ENCODE measurements at regions not wholly inside any gene's neighbourhood (a gene's known extent, or its start where the extent isn't known, plus 50 kb on each side); places are given as distances from the start of the nearest gene placed in this dataset.
A peak's percentile ranks its signal among the peaks of the same experiment; 100 is the strongest.

GRCh38 chr2:180144338-180144813 lies 137.3 kb upstream of the CWC22 start:
- no peak for TF ChIP-seq EZH2phosphoT487 (IDR thresholded peaks at IDR 0.05; ENCODE audit: insufficient read depth, low read depth)
- no peak for TF ChIP-seq EZH2 (IDR thresholded peaks at IDR 0.05; ENCODE audit: insufficient read depth, poor library complexity, severe bottlenecking)
- Histone ChIP-seq H3K4me3 (no peak overlapping the region), H3K9me2 (ENCODE audit: insufficient read depth) (no peaks in the 10 kb centered on the region), H3K9ac (no peak overlapping the region), H3K27me3 (replicated peaks; ENCODE audit: insufficient read depth) (no peaks in the 10 kb centered on the region), H3K79me2 (ENCODE audit: insufficient read depth) (no peaks in the 10 kb centered on the region), H3K36me3 (ENCODE audit: low read depth) (no peaks in the 10 kb centered on the region), H3K4me1 (ENCODE audit: insufficient read depth) (no peaks in the 10 kb centered on the region), H3K27ac (no peak overlapping the region), H4K20me1 (ENCODE audit: insufficient read depth) (no peaks in the 10 kb centered on the region), H2AFZ (no peak overlapping the region), H3F3A (ENCODE audit: insufficient read depth) (no peaks in the 10 kb centered on the region), H3K4me2 (ENCODE audit: unreplicated experiment) (no peak overlapping the region), H3K9me3 (ENCODE audit: low read depth) (no peaks in the 10 kb centered on the region)
- no peak for DNase-seq
- in situ Hi-C loops (cut with MboI): no loop called here

- Histone ChIP-seq H3K4me3 (no peak overlapping the region), H3K79me2 (ENCODE audit: insufficient read depth) (no peaks in the 10 kb centered on the region), H3K9me2 (ENCODE audit: insufficient read depth) (no peaks in the 10 kb centered on the region), H3F3A (ENCODE audit: insufficient read depth) (no peaks in the 10 kb centered on the region), H3K27me3 (replicated peaks; ENCODE audit: insufficient read depth) (no peaks in the 10 kb centered on the region), H3K9ac (no peak overlapping the region), H3K4me2 (ENCODE audit: unreplicated experiment) (no peak overlapping the region), H3K4me1 (ENCODE audit: insufficient read depth) (no peaks in the 10 kb centered on the region), H3K27ac (no peak overlapping the region), H3K36me3 (ENCODE audit: low read depth) (no peaks in the 10 kb centered on the region), H3K9me3 (ENCODE audit: low read depth) (no peaks in the 10 kb centered on the region), H4K20me1 (ENCODE audit: insufficient read depth) (no peaks in the 10 kb centered on the region), H2AFZ (no peak overlapping the region)
- in situ Hi-C loops (cut with MboI): no loop called here
- no peak for DNase-seq
- WGBS, 2 experiments (ENCODE audit: low coverage in 1 of 2, low lambda C conversion rate in 2 of 2, missing lambda C conversion rate in 2 of 2): 82 to 85% methylated on average over 5 of the region's 5 CpGs
- TF ChIP-seq EZH2phosphoT487 (IDR thresholded peaks at IDR 0.05; ENCODE audit: insufficient read depth, low read depth): no peak
- no peak for TF ChIP-seq EZH2 (IDR thresholded peaks at IDR 0.05; ENCODE audit: insufficient read depth, poor library complexity, severe bottlenecking)
Measured at GRCh38 chr2:180143633-180144337, 136.7 kb upstream of the CWC22 start.

GRCh38 chr2:180141600-180141999 lies 134.5 kb upstream of the CWC22 start:
- Histone ChIP-seq H3K27me3 (replicated peaks; ENCODE audit: insufficient read depth) (no peaks in the 10 kb centered on the region), H3K4me1 (ENCODE audit: insufficient read depth) (no peaks in the 10 kb centered on the region), H3K36me3 (ENCODE audit: low read depth) (no peaks in the 10 kb centered on the region), H4K20me1 (ENCODE audit: insufficient read depth) (no peaks in the 10 kb centered on the region), H2AFZ (no peak overlapping the region), H3K9me2 (ENCODE audit: insufficient read depth) (no peaks in the 10 kb centered on the region), H3K27ac (no peak overlapping the region), H3F3A (ENCODE audit: insufficient read depth) (no peaks in the 10 kb centered on the region), H3K79me2 (ENCODE audit: insufficient read depth) (no peaks in the 10 kb centered on the region), H3K4me2 (ENCODE audit: unreplicated experiment) (no peak overlapping the region), H3K9ac (no peak overlapping the region), H3K4me3 (no peak overlapping the region), H3K9me3 (ENCODE audit: low read depth) (no peaks in the 10 kb centered on the region)
- WGBS, 2 experiments (ENCODE audit: low coverage in 1 of 2, low lambda C conversion rate in 2 of 2, missing lambda C conversion rate in 2 of 2): 85 to 91% methylated on average over 2 of the region's 2 CpGs
- DNase-seq: no peak
- no peak for TF ChIP-seq EZH2 (IDR thresholded peaks at IDR 0.05; ENCODE audit: insufficient read depth, poor library complexity, severe bottlenecking)
- no peak for TF ChIP-seq EZH2phosphoT487 (IDR thresholded peaks at IDR 0.05; ENCODE audit: insufficient read depth, low read depth)
- in situ Hi-C loops (cut with MboI): no loop called here

- in situ Hi-C loops (cut with MboI): no loop called here
- H3K27ac ChIP-seq: no peak overlapping the region
- H3K9me2 ChIP-seq (ENCODE audit: insufficient read depth): no peaks in the 10 kb centered on the region
- 0 to 5% methylated on average over 1 of the region's 1 CpG for WGBS, 2 experiments (ENCODE audit: low coverage in 1 of 2, low lambda C conversion rate in 2 of 2, missing lambda C conversion rate in 2 of 2)
- H3K36me3 ChIP-seq (ENCODE audit: low read depth): no peaks in the 10 kb centered on the region
- no peak overlapping the region for H3K9ac ChIP-seq
- H3F3A ChIP-seq (ENCODE audit: insufficient read depth): 0 out of 2 replicates have a peak, but pooled peaks cover 5% of the 10 kb centered on the region
- DNase-seq: no peak
- no peak overlapping the region for H3K4me3 ChIP-seq
- no peak overlapping the region for H2AFZ ChIP-seq
- TF ChIP-seq EZH2phosphoT487 (IDR thresholded peaks at IDR 0.05; ENCODE audit: insufficient read depth, low read depth) (no peak), EZH2 (IDR thresholded peaks at IDR 0.05; ENCODE audit: insufficient read depth, poor library complexity, severe bottlenecking) (no peak)
- peaks cover 11% of the 10 kb centered on the region for H3K4me1 ChIP-seq (ENCODE audit: insufficient read depth)
- no peaks in the 10 kb centered on the region for H3K79me2 ChIP-seq (ENCODE audit: insufficient read depth)
- H3K27me3 ChIP-seq (replicated peaks; ENCODE audit: insufficient read depth): no peaks in the 10 kb centered on the region
- no peaks in the 10 kb centered on the region for H4K20me1 ChIP-seq (ENCODE audit: insufficient read depth)
- H3K9me3 ChIP-seq (ENCODE audit: low read depth): no peaks in the 10 kb centered on the region
- no peak overlapping the region for H3K4me2 ChIP-seq (ENCODE audit: unreplicated experiment)
Measured at GRCh38 chr2:180133736-180134135, 126.6 kb upstream of the CWC22 start.

- Histone ChIP-seq H3K9me2 (ENCODE audit: insufficient read depth) (no peaks in the 10 kb centered on the region), H3K27ac (no peak overlapping the region), H3K4me1 (ENCODE audit: insufficient read depth) (peaks cover 15% of the 10 kb centered on the region), H3K36me3 (ENCODE audit: low read depth) (no peaks in the 10 kb centered on the region), H3K4me3 (no peak overlapping the region), H3F3A (ENCODE audit: insufficient read depth) (peaks cover 5% of the 10 kb centered on the region; the same call in 1 of the 2 replicates), H3K9me3 (ENCODE audit: low read depth) (no peaks in the 10 kb centered on the region), H3K9ac (no peak overlapping the region), H3K27me3 (replicated peaks; ENCODE audit: insufficient read depth) (no peaks in the 10 kb centered on the region), H2AFZ (no peak overlapping the region), H3K79me2 (ENCODE audit: insufficient read depth) (no peaks in the 10 kb centered on the region), H4K20me1 (ENCODE audit: insufficient read depth) (no peaks in the 10 kb centered on the region), H3K4me2 (ENCODE audit: unreplicated experiment) (peak overlapping the region; percentile 33)
- in situ Hi-C loops (cut with MboI): no loop called here
- TF ChIP-seq EZH2 (IDR thresholded peaks at IDR 0.05; ENCODE audit: insufficient read depth, poor library complexity, severe bottlenecking) (no peak), EZH2phosphoT487 (IDR thresholded peaks at IDR 0.05; ENCODE audit: insufficient read depth, low read depth) (no peak)
- DNase-seq: peak; percentile 77
Measured at GRCh38 chr2:180130403-180130802, 123.3 kb upstream of the CWC22 start.
